Smooth muscle cell (in vitro differentiated cells): ENCODE measurements at regions not wholly inside any gene's neighbourhood (a gene's known extent, or its start where the extent isn't known, plus 50 kb on each side); places are given as distances from the start of the nearest gene placed in this dataset.
"Not testable (repeated sequence)": the region's sequence is repeated elsewhere in the genome, so short reads cannot be mapped to it uniquely, and the experiment has no call there.

ENCODE experiments used
- DNase-seq: peaks from one replicate; lab custom pipeline; 2025; ENCODE audit not compliant: unreplicated experiment; lab: John Stamatoyannopoulos, UW
- H2AFZ ChIP-seq: fragments of 200-600 bp; sonication (generic); 2 replicates; pipeline ENCODE4 v1.6.0; 2016; ENCODE audit warnings: antibody characterized with exemption, low read depth, mild to moderate bottlenecking
- H3F3A ChIP-seq: fragments of 200-600 bp; sonication (generic); 2 replicates; pipeline ENCODE4 v1.6.0; 2017; ENCODE audit warnings: antibody characterized with exemption, low read depth
- H3K27ac ChIP-seq: fragments of 200-600 bp; sonication (generic); 2 replicates; pipeline ENCODE4 v1.5.1; 2016; ENCODE audit warnings: low read depth, mild to moderate bottlenecking
- H3K27me3 ChIP-seq: fragments of 200-600 bp; sonication (generic); 2 replicates; pipeline ENCODE4 v1.6.1; 2016; ENCODE audit warnings: low read depth, mild to moderate bottlenecking
- H3K36me3 ChIP-seq: fragments of 200-600 bp; sonication (generic); 2 replicates; pipeline ENCODE4 v1.5.1; 2016; ENCODE audit warnings: low read depth
- H3K4me1 ChIP-seq: fragments of 200-600 bp; sonication (generic); 2 replicates; pipeline ENCODE4 v1.5.1; 2016; ENCODE audit warnings: low read depth
- H3K4me2 ChIP-seq: fragments of 200-600 bp; sonication (generic); 2 replicates; pipeline ENCODE4 v1.6.0; 2016; ENCODE audit warnings: mild to moderate bottlenecking
- H3K4me3 ChIP-seq: fragments of 200-600 bp; sonication (generic); 2 replicates; pipeline ENCODE4 v1.5.1; 2016; ENCODE audit warnings: mild to moderate bottlenecking
- H3K79me2 ChIP-seq: fragments of 200-600 bp; sonication (generic); 2 replicates; pipeline ENCODE4 v1.6.0; 2016; ENCODE audit warnings: low read depth, mild to moderate bottlenecking
- H3K9ac ChIP-seq: fragments of 200-600 bp; sonication (generic); 2 replicates; pipeline ENCODE4 v1.6.0; 2016; ENCODE audit warnings: low read depth
- H3K9me3 ChIP-seq: fragments of 200-600 bp; sonication (generic); replicated peaks from 2 replicates; pipeline ENCODE4 v1.5.1; 2016; ENCODE audit warnings: low read depth
- H4K20me1 ChIP-seq: fragments of 200-600 bp; sonication (generic); 2 replicates; pipeline ENCODE4 v1.6.0; 2016; ENCODE audit warnings: low read depth
- CTCF ChIP-seq: fragments of 200-600 bp; sonication (generic); IDR thresholded peaks from 2 replicates; pipeline ENCODE4 v1.5.1; 2017; ENCODE audit warnings: borderline replicate concordance, mild to moderate bottlenecking, antibody characterized with exemption; ENCODE audit not compliant: insufficient read depth, poor library complexity, severe bottlenecking
- WGBS: methylation state at CpG from one replicate; pipeline ENCODE4 v1.1.7; 2016; ENCODE audit warnings: low lambda C conversion rate; 5-methylcytosine and 5-hydroxymethylcytosine counted together

- Histone ChIP-seq H3K79me2 (no peaks in the 10 kb centered on the region), H3K9ac (no peak overlapping the region), H3K4me2 (no peak overlapping the region), H3K9me3 (no peaks in the 10 kb centered on the region), H3K27ac (no peak overlapping the region), H3F3A (no peaks in the 10 kb centered on the region), H3K36me3 (no peaks in the 10 kb centered on the region), H3K4me1 (no peaks in the 10 kb centered on the region), H3K27me3 (no peaks in the 10 kb centered on the region), H4K20me1 (no peaks in the 10 kb centered on the region), H2AFZ (no peak overlapping the region), H3K4me3 (no peak overlapping the region)
- no peak for TF ChIP-seq CTCF
- no peak for DNase-seq
Observed at GRCh38 chr1:238331557-238331956, 440.8 kb upstream of the ZP4 start.

- no peak for TF ChIP-seq CTCF
- H3K9me3 ChIP-seq, result no peaks in the 10 kb centered on the region
- no peak overlapping the region for H2AFZ ChIP-seq
- no peaks in the 10 kb centered on the region for H3K36me3 ChIP-seq
- H4K20me1 ChIP-seq, result no peaks in the 10 kb centered on the region
- no peaks in the 10 kb centered on the region for H3F3A ChIP-seq
- H3K4me3 ChIP-seq, result no peak overlapping the region
- DNase-seq, result no peak
- H3K9ac ChIP-seq, result no peak overlapping the region
- no peak overlapping the region for H3K27ac ChIP-seq
- H3K27me3 ChIP-seq, result no peaks in the 10 kb centered on the region
- WGBS, result 73% methylated on average over 1 of the region's 1 CpG
- H3K4me2 ChIP-seq, result no peak overlapping the region
- no peaks in the 10 kb centered on the region for H3K4me1 ChIP-seq
- no peaks in the 10 kb centered on the region for H3K79me2 ChIP-seq
Observed at GRCh38 chr1:238329671-238330070, 438.9 kb upstream of the ZP4 start.

DNA sequence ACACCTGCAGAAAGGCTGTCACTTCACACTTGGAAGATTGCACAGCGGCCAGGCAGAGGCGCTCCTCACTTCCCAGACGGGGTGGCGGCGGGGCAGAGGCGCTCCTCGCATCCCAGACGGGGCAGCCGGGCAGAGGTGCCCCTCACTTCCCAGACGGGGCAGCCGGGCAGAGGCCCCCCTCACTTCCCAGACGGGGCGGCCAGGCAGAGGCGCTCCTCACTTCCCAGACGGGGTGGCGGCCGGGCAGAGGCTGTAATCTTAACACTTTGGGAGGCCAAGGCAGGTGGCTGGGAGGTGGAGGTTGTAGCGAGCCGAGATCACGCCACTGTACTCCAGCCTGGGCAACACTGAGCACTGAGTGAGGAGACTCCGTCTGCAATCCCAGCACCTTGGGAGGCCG, 436.3 kb upstream of the ZP4 start:
- not testable (repeated sequence) for H4K20me1 ChIP-seq, DNase-seq, H2AFZ ChIP-seq, H3K79me2 ChIP-seq, H3K9me3 ChIP-seq, H3K36me3 ChIP-seq, H3K27me3 ChIP-seq, H3F3A ChIP-seq, H3K27ac ChIP-seq, H3K4me2 ChIP-seq, H3K4me3 ChIP-seq, H3K9ac ChIP-seq, H3K4me1 ChIP-seq
- WGBS, result 96% methylated on average over 19 of the region's 22 CpGs

- not testable (repeated sequence) for DNase-seq, H3K4me2 ChIP-seq, H3K4me3 ChIP-seq, H3F3A ChIP-seq, H4K20me1 ChIP-seq, H3K36me3 ChIP-seq, H3K9me3 ChIP-seq, H3K4me1 ChIP-seq, H2AFZ ChIP-seq, H3K27ac ChIP-seq, H3K9ac ChIP-seq, H3K27me3 ChIP-seq, H3K79me2 ChIP-seq
- 94% methylated on average over 9 of the region's 9 CpGs for WGBS
Observed at GRCh38 chr1:238326479-238326878, 435.8 kb upstream of the ZP4 start.

GRCh38 chr1:238324211-238324864, 433.6 kb upstream of the ZP4 start:
- Histone ChIP-seq H3K79me2 (no peaks in the 10 kb centered on the region), H3K4me1 (no peaks in the 10 kb centered on the region), H3K27me3 (no peaks in the 10 kb centered on the region), H3K9me3 (no peaks in the 10 kb centered on the region), H3K36me3 (no peaks in the 10 kb centered on the region), H3F3A (no peaks in the 10 kb centered on the region), H3K4me3 (no peak overlapping the region), H3K9ac (no peak overlapping the region), H3K27ac (no peak overlapping the region), H3K4me2 (no peak overlapping the region), H2AFZ (no peak overlapping the region), H4K20me1 (no peaks in the 10 kb centered on the region)
- 89% methylated on average over 9 of the region's 9 CpGs for whole genome bisulfite sequencing
- TF ChIP-seq CTCF, result no peak
- DNase-seq, result no peak
